NCI-H82 treated with DMSO at 0.1 percent for 48 hours (cell line): ENCODE measurements at regions not wholly inside any gene's neighbourhood (a gene's known extent, or its start where the extent isn't known, plus 50 kb on each side); places are given as distances from the start of the nearest gene placed in this dataset.
A peak's percentile ranks its signal among the peaks of the same experiment; 100 is the strongest.

Experiments used
- DNase-seq: peaks from one replicate; lab custom pipeline; 2025; ENCODE audit not compliant: unreplicated experiment; lab: John Stamatoyannopoulos, UW

DNA sequence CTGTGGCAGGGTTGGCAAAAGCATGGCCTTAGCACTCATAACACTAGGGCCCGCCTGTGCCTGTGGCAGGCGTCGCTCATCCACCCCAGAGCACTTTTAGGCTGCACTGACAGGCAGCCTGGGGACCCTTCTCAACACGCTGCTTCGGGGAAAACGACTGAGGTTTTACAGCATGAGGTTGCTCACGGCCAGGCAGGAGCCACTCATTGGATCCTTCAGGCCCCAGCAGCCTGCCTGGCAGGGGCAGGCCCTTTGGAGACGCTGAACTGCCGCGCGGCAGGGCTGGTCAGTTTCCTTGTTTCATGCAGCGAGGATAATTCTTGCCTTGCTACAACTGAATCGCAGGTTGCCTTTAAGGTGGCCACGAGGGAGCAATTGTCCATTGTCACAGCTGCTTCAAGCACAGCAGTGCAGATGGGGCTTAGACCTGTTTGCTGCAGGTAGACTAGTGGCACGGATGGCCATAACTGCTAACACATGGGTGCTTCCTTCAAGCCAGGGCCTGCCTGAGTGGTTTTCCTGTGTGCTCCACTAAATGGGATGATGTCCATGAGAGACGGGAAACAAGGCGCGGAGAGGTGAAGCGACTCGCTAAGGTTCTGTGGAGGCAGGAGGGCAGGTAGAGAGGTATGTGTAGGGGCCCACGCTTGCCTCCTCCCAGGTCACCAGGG lies 49.9 kb upstream of the HS6ST1 start:
- no peak for DNase-seq

DNA sequence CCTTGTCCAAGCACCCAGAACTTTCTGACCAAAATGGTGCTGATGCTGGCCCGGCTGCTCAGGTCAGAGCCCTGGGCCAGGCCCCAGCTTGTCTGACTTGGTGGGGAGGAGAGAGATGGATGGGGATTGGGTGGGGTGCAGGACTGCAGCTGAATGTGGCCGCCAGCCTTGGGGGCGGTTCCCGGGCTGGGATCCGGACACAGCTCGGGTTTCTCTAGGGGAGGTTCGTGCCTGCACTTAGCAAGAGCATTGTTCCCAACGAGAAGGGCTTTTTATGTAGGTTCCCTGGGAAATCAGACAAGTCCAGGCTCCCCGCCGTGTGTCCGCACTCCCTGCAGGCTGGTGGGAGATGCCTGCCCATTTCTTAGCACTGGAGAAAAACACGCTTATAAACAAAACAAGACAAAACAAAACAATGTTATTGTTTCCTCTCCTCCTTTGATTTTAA lies 50.5 kb upstream of the HS6ST1 start:
- DNase-seq: no peak

- DNase-seq: no peak
These were observed 51.2 kb upstream of the HS6ST1 start for GRCh38 chr2:128369602-128370467.

DNA sequence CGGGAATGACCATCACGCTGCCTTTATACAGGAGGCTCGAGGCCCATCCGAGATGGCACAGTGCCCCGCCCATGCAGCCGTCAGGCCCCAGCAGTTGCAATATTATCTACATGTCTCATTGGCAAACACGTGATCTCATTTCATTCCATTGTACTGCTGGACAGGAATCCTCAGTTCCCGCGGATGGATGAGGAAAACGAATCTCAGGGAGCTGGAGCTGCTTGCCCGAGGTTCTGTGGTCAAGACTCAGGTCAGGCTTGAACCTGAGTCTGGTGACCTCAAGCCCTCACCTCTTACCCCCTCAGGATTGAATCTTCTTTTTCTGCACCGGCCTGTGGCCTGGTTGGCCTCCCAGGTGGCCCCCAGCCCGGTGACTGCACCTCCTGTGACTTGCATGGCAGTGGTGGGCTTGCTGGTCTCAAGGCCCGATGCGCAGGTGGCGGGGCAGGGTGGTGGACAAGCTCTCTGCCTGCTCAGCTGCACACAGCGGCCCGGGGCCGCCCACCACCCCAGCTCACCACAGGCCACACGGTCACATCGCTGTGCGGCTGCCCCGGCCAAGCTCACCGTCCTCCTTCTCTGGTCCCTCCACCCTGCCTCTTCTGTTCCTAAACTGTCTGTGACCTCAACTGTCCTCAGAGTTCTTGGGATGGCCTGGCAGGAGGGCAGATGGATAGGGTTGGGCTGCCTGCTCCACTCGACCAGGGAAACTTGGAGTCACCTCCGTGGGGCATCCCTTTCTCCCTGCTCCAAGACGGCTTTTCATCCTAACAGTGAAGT lies 52.0 kb upstream of the HS6ST1 start:
- no peak for DNase-seq

DNA sequence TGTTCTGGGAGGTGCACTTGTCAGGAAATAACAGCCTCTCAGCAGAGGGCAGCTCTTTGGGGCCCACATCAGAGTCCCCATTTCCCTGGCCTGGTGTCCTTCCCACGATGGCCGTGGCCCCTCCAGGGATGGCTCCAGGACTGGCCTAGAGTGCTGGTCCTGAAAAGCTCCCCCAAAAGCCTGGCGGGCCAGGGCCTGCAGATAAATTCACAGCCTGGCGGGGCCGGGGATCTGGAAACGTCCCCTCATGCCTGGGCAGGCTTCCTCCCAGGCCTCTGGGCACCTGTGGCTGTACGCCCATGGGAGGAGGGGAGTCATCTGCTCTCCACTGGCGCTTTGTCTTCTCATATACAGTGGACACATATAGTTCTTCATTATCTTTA lies 52.6 kb upstream of the HS6ST1 start:
- DNase-seq: no peak

GRCh38 chr2:128371648-128372345 lies 53.1 kb upstream of the HS6ST1 start:
- no peak for DNase-seq

- no peak for DNase-seq
These were observed 54.1 kb upstream of the HS6ST1 start for GRCh38 chr2:128372621-128373341.

DNA sequence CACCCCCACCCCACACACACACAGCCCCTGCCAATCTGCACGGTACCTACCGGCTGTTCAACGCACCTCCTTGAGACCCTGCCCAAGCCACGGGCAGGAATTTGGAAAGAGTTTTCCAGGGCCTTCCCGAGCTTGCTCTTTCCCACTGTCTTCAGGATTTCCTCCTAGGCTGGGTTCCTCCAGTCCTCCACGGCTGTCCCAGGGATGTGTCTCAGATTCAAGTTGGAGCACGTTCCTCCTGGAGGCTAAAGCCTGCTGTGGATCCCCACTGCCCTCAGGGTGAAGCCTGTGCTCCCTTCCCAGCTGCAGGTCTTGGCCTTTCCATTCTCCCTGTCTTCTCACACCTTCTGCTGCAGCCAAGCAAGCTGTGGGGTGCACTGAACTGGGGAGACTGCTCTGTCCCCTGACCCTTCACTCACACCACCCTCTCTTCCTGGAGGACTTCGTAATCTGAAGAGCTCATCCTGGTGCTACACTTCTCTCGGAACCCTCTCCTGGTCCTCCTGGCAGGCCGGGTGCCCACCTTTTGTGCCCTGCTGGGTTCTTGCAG lies 54.9 kb upstream of the HS6ST1 start:
- no peak for DNase-seq

DNA sequence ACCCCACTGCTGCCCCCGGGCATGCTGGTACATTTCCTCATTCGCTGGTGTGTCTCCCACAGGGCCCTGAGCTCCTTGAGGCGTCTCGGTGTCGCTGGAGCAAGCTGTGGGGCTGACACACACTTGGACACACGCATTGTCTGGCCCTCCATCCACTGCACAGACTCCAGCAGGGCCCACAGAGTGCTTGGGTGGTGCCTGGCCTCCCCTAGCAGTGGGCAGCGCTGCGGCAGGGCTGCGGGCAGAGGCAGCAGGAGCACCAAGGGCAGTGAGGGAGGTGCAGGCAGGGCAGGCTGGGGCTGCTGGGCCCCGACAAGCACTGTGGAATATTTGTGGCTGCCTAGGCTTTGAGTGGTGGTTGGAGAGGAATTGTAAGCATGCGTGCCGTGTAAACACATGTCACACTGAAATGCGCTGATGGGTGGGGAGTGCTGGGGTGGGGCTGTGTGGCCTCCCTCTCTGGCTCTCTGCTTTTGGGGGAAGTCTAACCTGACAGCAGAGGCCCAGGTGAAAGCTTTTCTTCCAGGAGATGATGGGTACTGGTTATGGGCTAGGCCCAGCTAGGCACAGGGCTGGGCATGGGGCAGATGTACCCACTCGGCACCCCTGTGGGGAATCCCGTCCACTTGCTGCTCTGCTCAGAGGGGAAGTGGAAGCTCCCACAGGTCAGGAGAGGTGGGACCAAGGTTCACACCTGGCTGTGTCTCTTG lies 55.5 kb upstream of the HS6ST1 start:
- DNase-seq: no peak

DNA sequence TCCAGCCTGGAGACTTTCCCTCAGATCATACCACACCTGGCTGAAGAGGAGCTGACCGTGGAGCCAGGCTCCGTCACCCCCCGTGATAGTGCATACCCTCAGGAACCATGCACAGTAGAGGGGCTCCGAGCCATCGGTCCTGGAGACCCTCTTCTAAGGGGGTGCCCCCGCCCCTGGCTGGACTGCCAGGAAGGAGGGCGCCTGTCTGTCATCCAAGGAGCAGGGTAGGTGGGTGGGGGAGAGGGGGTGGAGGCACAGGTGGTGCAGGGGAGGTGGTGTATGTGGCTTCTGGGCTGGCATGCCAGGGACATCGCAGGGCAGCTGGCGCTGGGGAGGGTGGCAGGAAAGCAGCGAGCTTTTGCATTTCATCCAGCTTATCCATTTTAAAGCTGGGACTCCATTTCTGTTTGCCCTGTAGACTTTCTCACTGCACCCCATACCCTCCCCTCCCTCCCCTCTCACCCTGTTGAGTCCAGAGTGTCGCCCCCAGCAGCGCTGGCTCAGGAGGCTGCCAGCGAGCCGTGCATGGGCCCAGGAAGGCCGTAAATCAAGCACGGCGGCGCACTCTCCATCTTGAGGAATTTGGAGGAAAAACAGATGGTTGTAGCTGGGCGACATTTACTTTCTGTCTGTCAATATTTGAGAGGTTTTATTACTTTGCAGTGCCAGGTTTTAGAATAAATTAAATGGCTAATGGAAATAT lies 56.2 kb upstream of the HS6ST1 start:
- no peak for DNase-seq

DNA sequence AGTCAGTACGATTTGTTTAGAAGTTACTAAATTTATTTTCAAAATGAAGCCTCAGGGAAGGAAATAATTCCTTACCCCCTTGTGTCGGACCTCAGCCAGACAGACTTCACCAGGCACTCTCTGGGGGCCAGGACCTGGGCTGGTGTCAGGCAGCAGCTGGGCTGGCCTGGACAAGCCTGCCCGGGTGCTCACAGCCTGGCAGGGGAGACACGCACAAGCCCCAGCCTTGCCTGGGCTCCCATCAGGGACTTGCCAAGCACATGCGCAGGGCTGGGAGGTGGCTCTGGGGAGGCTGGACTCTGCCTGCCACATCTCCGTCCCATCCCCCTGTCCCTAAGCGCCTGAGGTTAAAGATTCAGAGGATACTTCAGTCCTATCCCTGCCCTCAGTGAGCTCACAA lies 56.8 kb upstream of the HS6ST1 start:
- DNase-seq: no peak

- DNase-seq: no peak
These were observed 57.8 kb upstream of the HS6ST1 start for GRCh38 chr2:128376241-128377041.

GRCh38 chr2:128377071-128377910 lies 58.6 kb upstream of the HS6ST1 start:
- no peak for DNase-seq

DNA sequence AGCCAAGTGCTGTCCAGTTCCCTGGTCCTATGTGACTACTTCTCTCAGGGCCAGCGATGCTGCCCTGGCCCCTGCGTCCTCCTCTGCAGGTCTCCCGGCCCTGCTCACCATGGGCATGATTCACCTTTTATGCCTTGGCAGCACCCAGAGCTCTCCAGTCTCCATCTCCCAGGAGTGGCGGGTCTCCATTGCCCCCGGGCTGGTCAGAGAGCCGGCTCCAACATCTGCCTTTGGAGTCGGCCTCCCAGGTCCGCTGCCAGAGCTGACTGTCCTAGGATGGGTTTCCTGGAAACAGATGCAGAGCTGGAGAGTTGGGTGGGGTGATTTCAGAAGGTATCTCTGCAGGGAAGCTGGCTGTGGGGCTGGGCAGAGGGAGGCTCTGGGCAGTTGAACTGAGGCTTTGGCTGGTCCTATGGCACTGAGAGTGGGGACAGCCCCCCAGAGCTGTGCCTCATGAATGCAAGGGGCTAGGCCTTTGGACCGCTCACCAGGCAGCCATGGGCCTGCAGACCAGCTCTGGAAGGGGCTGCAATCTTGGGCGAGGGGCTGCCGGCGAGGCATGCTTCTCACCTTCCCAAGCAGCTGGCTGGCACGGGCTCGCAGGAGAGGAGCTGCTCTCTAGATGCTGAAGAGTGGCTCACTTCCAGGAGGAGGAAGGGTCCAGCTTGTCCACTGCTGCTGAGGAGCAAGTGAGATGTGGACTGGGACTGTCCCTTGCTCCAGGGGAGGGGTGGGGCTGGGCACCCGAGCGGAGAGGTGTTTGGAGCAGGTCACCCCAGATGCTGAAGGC lies 59.8 kb upstream of the HS6ST1 start:
- DNase-seq: no peak

- DNase-seq: peak; percentile 13
These were observed 60.6 kb upstream of the HS6ST1 start for GRCh38 chr2:128379021-128380015.
